Panc1 (cell line): ENCODE measurements at regions not wholly inside any gene's neighbourhood (a gene's known extent, or its start where the extent isn't known, plus 50 kb on each side); places are given as distances from the start of the nearest gene placed in this dataset.

Experiments
- ATAC-seq: fragments of 200-7000 bp; cut with Tn5 transposase; 2 replicates; pipeline ENCODE4 v1.9.1; 2020; ENCODE audit warnings: mild to moderate bottlenecking, moderate library complexity
- BruUV-seq: library from RNA; stranded (reverse); fragments of 400-500 nt; replicated peaks from 2 replicates; lab custom pipeline; 2021; lab: Mats Ljungman, UMichigan
- CTCF ChIA-PET: fragments of 300-600 bp; sonication (Branson Sonifier 250); formaldehyde crosslinking; loops from one replicate; lab custom pipeline; 2022; ENCODE audit warnings: antibody characterized with exemption; lab: Charles Lee
- POLR2A ChIA-PET: fragments of 300-600 bp; sonication (Branson Sonifier 250); formaldehyde crosslinking; loops from one replicate; lab custom pipeline; 2022; ENCODE audit warnings: antibody characterized with exemption; lab: Charles Lee
- DNase-seq: peaks from one replicate; pipeline ENCODE4 v3.0.0-alpha.2; 2010; ENCODE audit warnings: low read depth, low spot score
- H3K27ac ChIP-seq: 2 replicates; pipeline ENCODE4 v1.5.1; 2011; ENCODE audit warnings: mild to moderate bottlenecking, low read length, inconsistent platforms
- H3K27me3 ChIP-seq: fragments of 200-500 bp; sonication (Bioruptor generic); 2 replicates; pipeline ENCODE4 v1.6.0; 2014; ENCODE audit warnings: low read length, inconsistent platforms; ENCODE audit not compliant: control insufficient read depth, insufficient read depth
- H3K36me3 ChIP-seq: fragments of 200-500 bp; sonication (Bioruptor generic); 2 replicates; pipeline ENCODE4 v1.5.1; 2014; ENCODE audit warnings: inconsistent platforms, mild to moderate bottlenecking, low read length, moderate library complexity; ENCODE audit not compliant: control insufficient read depth, insufficient read depth
- H3K4me1 ChIP-seq: 2 replicates; pipeline ENCODE4 v1.5.1; 2011; ENCODE audit warnings: inconsistent platforms, mild to moderate bottlenecking, low read length, moderate library complexity; ENCODE audit not compliant: control insufficient read depth, insufficient read depth
- H3K4me3 ChIP-seq, 2 experiments: 2 replicates each; pipeline ENCODE4 v1.5.1; 2011 to 2012; ENCODE audit warnings: low read depth in 2 of 2, low read length in 2 of 2, mild to moderate bottlenecking in 2 of 2, inconsistent platforms in 1 of 2, moderate library complexity in 1 of 2
- H3K9me3 ChIP-seq: fragments of 200-500 bp; sonication (Bioruptor generic); 2 replicates; pipeline ENCODE4 v1.5.1; 2014; ENCODE audit warnings: low read depth, mild to moderate bottlenecking, inconsistent platforms, low read length, moderate library complexity; ENCODE audit not compliant: control insufficient read depth, insufficient read depth
- POLR2AphosphoS5 ChIP-seq: IDR thresholded peaks from 2 replicates; pipeline ENCODE4 v1.6.1; 2012; ENCODE audit warnings: mild to moderate bottlenecking, low read depth, low read length, moderate library complexity
- REST ChIP-seq, 2 experiments: IDR thresholded peaks; 2 replicates each; pipeline ENCODE4 v1.6.1; 2011 to 2012; ENCODE audit warnings: low read depth in 2 of 2, control low read depth in 1 of 2, low read length in 1 of 2, mild to moderate bottlenecking in 1 of 2, moderate library complexity in 1 of 2; ENCODE audit not compliant: insufficient read depth in 1 of 2
- SIN3A ChIP-seq: IDR thresholded peaks from 2 replicates; pipeline ENCODE4 v1.6.1; 2012; ENCODE audit warnings: low read depth, mild to moderate bottlenecking, low read length, moderate library complexity, borderline replicate concordance; ENCODE audit not compliant: insufficient read depth
- TCF7L2 ChIP-seq: IDR thresholded peaks from 2 replicates; pipeline ENCODE4 v1.6.1; 2011; ENCODE audit warnings: mild to moderate bottlenecking, low read depth, low read length, inconsistent platforms
- in situ Hi-C: cut with HindIII; loops from 2 replicates; pipeline ENCODE4 v1.10.0; 2016; ENCODE audit warnings: low sequenced_read_pairs, low pct_unique_long_range_greater_than_20kb
- intact Hi-C: fragments of 100-400 bp; cut with micrococcal nuclease; formaldehyde crosslinking; loops from one replicate; pipeline ENCODE4 v1.10.0; 2022; ENCODE audit not compliant: unreplicated experiment
- TF ChIP-seq, protein P1 (sequence below): fragments of 450-650 bp; IDR thresholded peaks from 2 replicates; pipeline ENCODE4 v1.5.1; 2017; ENCODE audit warnings: mild to moderate bottlenecking

GRCh38 chr5:104126980-104127379, 564.4 kb upstream of the NUDT12 start:
- intact Hi-C loops (no loop called here), in situ Hi-C loops (no loop called here)
- no peaks in the 10 kb centered on the region for H3K4me1 ChIP-seq
- DNase-seq (no peak), ATAC-seq (no peak)
- no peak overlapping the region for H3K27ac ChIP-seq
- H3K36me3 ChIP-seq, result no peaks in the 10 kb centered on the region
- H3K27me3 ChIP-seq, result no peaks in the 10 kb centered on the region
- POLR2A ChIA-PET, result no interaction called here
- no peak overlapping the region for H3K4me3 ChIP-seq
- BruUV-seq, result no TSS peak
- TF ChIP-seq, protein P1, sequence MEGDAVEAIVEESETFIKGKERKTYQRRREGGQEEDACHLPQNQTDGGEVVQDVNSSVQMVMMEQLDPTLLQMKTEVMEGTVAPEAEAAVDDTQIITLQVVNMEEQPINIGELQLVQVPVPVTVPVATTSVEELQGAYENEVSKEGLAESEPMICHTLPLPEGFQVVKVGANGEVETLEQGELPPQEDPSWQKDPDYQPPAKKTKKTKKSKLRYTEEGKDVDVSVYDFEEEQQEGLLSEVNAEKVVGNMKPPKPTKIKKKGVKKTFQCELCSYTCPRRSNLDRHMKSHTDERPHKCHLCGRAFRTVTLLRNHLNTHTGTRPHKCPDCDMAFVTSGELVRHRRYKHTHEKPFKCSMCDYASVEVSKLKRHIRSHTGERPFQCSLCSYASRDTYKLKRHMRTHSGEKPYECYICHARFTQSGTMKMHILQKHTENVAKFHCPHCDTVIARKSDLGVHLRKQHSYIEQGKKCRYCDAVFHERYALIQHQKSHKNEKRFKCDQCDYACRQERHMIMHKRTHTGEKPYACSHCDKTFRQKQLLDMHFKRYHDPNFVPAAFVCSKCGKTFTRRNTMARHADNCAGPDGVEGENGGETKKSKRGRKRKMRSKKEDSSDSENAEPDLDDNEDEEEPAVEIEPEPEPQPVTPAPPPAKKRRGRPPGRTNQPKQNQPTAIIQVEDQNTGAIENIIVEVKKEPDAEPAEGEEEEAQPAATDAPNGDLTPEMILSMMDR, result no peak
- TF ChIP-seq REST (IDR thresholded peaks at IDR 0.05; ENCODE audit: insufficient read depth in 1 of 2, low read depth in 2 of 2, low read length in 1 of 2) (no peak), POLR2AphosphoS5 (no peak), TCF7L2 (no peak), SIN3A (no peak)
- CTCF ChIA-PET, result no interaction called here
- no peaks in the 10 kb centered on the region for H3K9me3 ChIP-seq

GRCh38 chr5:104119529-104119928, 556.9 kb upstream of the NUDT12 start:
- H3K9me3 ChIP-seq, result no peaks in the 10 kb centered on the region
- no peaks in the 10 kb centered on the region for H3K36me3 ChIP-seq
- intact Hi-C loops (no loop called here), in situ Hi-C loops (no loop called here)
- DNase-seq (no peak), ATAC-seq (no peak)
- no TSS peak for BruUV-seq
- no peaks in the 10 kb centered on the region for H3K27me3 ChIP-seq
- H3K4me1 ChIP-seq, result no peaks in the 10 kb centered on the region
- POLR2A ChIA-PET, result no interaction called here
- H3K4me3 ChIP-seq, result no peak overlapping the region
- TF ChIP-seq SIN3A (no peak), TCF7L2 (no peak), POLR2AphosphoS5 (no peak), REST (IDR thresholded peaks at IDR 0.05; ENCODE audit: insufficient read depth in 1 of 2, low read depth in 2 of 2, low read length in 1 of 2) (no peak)
- TF ChIP-seq, protein P1, result no peak
- no peak overlapping the region for H3K27ac ChIP-seq
- CTCF ChIA-PET, result no interaction called here
